RWPE1 (cell line): ENCODE measurements at regions not wholly inside any gene's neighbourhood (a gene's known extent, or its start where the extent isn't known, plus 50 kb on each side); places are given as distances from the start of the nearest gene placed in this dataset.

Source experiments
- CTCF ChIA-PET: fragments of 350-600 bp; sonication (Branson Sonifier 250); formaldehyde crosslinking; extraction: SDS; loops from one replicate; lab custom pipeline; 2021; lab: Yijun Ruan, JAX
- POLR2A ChIA-PET: fragments of 400-600 bp; formaldehyde crosslinking; extraction: SDS; loops from one replicate; lab custom pipeline; 2020; ENCODE audit warnings: antibody characterized with exemption; ENCODE audit not compliant: low non-redundant PET; lab: Yijun Ruan, JAX
- DNase-seq: peaks from one replicate; pipeline ENCODE4 v3.0.0; 2012; ENCODE audit warnings: low spot score
- H3K27ac ChIP-seq: fragments of 450-650 bp; 2 replicates; pipeline ENCODE4 v1.5.1; 2017
- TF ChIP-seq, protein P1 (sequence below): fragments of 450-650 bp; conservative IDR thresholded peaks from 2 replicates; pipeline ENCODE4 v1.5.1; 2017; ENCODE audit warnings: low read depth, mild to moderate bottlenecking

DNA sequence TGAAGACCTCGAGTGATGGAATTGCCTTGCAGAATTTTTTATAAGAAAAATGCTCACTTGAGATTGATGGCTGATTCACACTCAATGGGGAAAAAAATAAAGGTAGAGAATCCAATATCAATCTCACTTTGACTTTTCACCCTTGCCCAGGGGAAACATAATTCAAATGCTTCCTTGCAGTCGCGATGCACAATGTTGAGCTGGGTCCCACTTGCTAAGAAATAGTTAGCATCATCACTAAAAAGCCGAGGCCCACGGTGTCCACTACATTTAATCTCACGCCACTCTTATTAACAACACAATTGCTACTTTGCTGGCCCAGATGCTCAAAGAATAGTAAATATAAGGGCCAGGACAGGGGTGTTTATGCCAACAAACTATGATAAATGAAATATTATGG is 223.4 kb downstream of the SPTSSA start:
- CTCF ChIA-PET: no interaction called here
- TF ChIP-seq, protein P1, sequence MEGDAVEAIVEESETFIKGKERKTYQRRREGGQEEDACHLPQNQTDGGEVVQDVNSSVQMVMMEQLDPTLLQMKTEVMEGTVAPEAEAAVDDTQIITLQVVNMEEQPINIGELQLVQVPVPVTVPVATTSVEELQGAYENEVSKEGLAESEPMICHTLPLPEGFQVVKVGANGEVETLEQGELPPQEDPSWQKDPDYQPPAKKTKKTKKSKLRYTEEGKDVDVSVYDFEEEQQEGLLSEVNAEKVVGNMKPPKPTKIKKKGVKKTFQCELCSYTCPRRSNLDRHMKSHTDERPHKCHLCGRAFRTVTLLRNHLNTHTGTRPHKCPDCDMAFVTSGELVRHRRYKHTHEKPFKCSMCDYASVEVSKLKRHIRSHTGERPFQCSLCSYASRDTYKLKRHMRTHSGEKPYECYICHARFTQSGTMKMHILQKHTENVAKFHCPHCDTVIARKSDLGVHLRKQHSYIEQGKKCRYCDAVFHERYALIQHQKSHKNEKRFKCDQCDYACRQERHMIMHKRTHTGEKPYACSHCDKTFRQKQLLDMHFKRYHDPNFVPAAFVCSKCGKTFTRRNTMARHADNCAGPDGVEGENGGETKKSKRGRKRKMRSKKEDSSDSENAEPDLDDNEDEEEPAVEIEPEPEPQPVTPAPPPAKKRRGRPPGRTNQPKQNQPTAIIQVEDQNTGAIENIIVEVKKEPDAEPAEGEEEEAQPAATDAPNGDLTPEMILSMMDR: no peak
- POLR2A ChIA-PET: interaction anchor here (0.6 kb wide), 1 partner anchor 296 kb away, joined by 5 read pairs; no protein-coding TSS in a partner anchor
- no peak overlapping the region for H3K27ac ChIP-seq
- no peak for DNase-seq

DNA sequence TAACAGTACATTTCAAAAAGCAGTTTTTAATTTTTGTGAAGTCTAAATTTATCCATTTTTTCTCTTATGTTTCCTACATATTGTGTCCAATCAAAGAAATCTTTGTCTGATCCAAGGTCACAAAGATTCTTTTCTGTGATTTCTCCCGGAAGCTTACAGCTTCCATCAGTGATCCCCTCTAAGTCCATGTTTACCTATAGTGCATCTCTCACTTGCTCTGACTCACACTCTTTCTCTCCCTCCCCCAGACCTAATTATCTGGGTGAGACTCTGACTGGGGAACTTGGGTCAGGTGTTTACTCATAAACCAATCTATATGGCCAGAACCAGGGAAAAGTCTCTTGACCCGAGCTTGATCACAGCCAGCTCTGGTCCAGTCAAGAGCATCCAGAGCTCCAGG is 224.4 kb downstream of the SPTSSA start:
- TF ChIP-seq, protein P1: no peak
- no peak for DNase-seq
- ChIA-PET POLR2A (interaction anchor here (0.6 kb wide), 1 partner anchor 297 kb away, joined by 5 read pairs; no protein-coding TSS in a partner anchor), CTCF (interaction anchor here (0.7 kb wide), 1 partner anchor 92 kb away, joined by 3 read pairs; no protein-coding TSS in a partner anchor)
- no peak overlapping the region for H3K27ac ChIP-seq

DNA sequence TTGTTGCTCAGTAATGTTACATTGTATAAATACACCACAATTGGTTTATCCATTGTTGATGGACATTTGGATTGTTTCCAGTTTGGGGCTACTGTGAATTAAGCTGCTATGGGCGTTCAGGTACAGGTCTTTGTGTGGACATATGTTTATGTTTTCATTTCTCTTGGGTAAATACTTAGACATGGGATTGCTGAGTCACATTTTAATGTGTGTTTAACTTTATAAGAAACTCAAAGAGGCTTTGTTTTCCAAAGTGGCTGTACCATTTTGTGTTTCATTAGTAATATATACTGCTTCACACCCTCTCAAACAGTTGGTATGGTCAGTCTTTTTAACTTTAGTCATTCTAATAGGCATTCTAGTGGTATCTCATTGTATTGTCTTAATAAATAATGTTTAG is 225.0 kb downstream of the SPTSSA start:
- ChIA-PET CTCF (no interaction called here), POLR2A (no interaction called here)
- no peak overlapping the region for H3K27ac ChIP-seq
- no peak for DNase-seq
- TF ChIP-seq, protein P1: no peak

DNA sequence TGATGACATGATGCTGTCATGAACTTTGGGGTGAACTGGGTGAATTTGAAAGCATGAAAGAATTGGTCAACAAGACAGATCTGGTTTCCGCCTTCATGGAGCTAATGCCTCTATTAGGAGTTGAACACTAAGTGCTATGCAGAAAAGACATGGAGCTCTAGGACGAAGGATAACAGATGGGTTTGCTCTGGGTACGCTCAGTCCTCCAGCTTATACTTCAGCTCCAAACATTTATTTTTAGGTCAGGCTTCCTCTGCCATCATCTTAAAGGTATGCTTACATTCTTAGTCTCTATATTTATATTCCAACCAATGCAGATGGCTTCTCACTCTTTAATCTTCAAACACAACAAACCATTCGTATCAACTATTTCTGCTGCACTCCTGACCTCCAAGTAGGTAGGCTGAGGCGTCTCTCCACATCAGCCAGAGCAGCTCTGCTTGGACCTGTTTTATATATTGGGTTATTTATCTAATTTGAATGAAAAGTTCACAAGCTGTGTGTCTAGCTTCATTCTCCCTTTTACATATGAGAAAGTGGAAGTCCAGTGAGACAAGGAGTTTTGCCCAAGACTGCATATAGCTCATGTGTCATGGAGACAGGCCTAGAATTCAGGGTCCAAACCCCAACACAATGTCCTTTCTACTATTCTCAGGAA is 226.3 kb downstream of the SPTSSA start:
- no peak overlapping the region for H3K27ac ChIP-seq
- POLR2A ChIA-PET: no interaction called here
- CTCF ChIA-PET: interaction anchor here (0.6 to 1.2 kb wide), 2 partner anchors 137 to 1345 kb away, joined by 3 to 4 read pairs; no protein-coding TSS in a partner anchor
- TF ChIP-seq, protein P1: no peak
- no peak for DNase-seq

DNA sequence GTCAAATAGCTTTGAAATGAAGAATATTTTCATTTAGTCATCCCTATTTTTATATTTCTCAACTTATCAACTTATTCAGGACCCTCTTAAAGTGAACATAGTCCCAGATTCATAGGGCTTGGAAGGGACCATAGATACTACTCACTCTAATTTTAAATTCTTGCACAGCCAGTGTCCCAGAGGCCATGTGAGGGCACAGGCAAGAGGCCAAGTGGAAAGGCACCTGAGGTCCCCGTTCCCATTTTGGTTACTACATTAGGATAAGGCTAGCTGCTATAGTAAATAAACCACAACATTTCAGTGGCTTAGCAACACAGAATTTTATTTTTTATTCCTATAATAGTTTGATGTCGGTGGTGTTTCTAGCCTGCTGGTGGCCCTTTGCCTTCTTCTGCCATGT is 227.8 kb downstream of the SPTSSA start:
- CTCF ChIA-PET: no interaction called here
- no peak overlapping the region for H3K27ac ChIP-seq
- DNase-seq: no peak
- TF ChIP-seq, protein P1: no peak
- POLR2A ChIA-PET: no interaction called here

DNA sequence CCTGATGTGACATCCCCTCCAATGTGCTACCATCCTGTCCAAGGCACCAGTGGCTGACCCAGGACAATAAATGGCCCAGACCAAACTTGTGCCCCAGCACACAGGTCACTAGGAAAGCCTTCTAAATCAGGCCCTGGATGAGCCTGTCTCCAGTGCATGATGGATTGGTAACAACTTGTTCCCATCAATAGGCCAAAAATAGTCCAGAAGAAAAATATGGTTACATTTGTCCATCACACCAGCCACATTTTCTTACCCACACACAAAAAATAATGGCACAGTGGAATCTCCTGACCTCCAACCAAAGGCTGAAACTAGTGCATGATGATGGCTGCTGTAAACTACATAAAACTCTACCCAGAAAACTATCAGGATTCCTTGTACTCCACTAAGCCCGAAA is 228.4 kb downstream of the SPTSSA start:
- CTCF ChIA-PET: no interaction called here

More for the DNA sequence above, 228.4 kb downstream of the SPTSSA start:
- no peak for DNase-seq
- TF ChIP-seq, protein P1: no peak
- POLR2A ChIA-PET: no interaction called here
- H3K27ac ChIP-seq: no peak overlapping the region
